ENCODE measurements at regions not wholly inside any gene's neighbourhood (a gene's known extent, or its start where the extent isn't known, plus 50 kb on each side); places are given as distances from the start of the nearest gene placed in this dataset.

- CTCF ChIA-PET = no interaction called here
- TF ChIP-seq CTCF (conservative IDR thresholded peaks at IDR 0.05; ENCODE audit: low read depth) = no peak
- DNase-seq (ENCODE audit: low spot score) = no peak
- POLR2A ChIA-PET (ENCODE audit: low non-redundant PET) = no interaction called here
- no peak overlapping the region for H3K27ac ChIP-seq
Measured at GRCh38 chr10:36157486-36157885, 515.4 kb upstream of the FZD8 start.

GRCh38 chr10:36148207-36148606 lies 506.1 kb upstream of the FZD8 start:
- CTCF ChIA-PET = no interaction called here
- DNase-seq (ENCODE audit: low spot score) = no peak
- H3K27ac ChIP-seq = no peak overlapping the region
- POLR2A ChIA-PET (ENCODE audit: low non-redundant PET) = no interaction called here
- TF ChIP-seq CTCF (conservative IDR thresholded peaks at IDR 0.05; ENCODE audit: low read depth) = no peak

- DNase-seq (ENCODE audit: low spot score) = no peak
- no peak overlapping the region for H3K27ac ChIP-seq
- ChIA-PET CTCF (interaction anchor here (0.6 kb wide), 1 partner anchor 973 kb away, joined by 3 read pairs; no protein-coding TSS in a partner anchor), POLR2A (ENCODE audit: low non-redundant PET) (no interaction called here)
- no peak for TF ChIP-seq CTCF (conservative IDR thresholded peaks at IDR 0.05; ENCODE audit: low read depth)
Measured at GRCh38 chr10:36147529-36147928, 505.4 kb upstream of the FZD8 start.

- TF ChIP-seq CTCF (conservative IDR thresholded peaks at IDR 0.05; ENCODE audit: low read depth) = no peak
- ChIA-PET CTCF (interaction anchor here (0.6 kb wide), 1 partner anchor 110 kb away, joined by 3 read pairs; no protein-coding TSS in a partner anchor), POLR2A (ENCODE audit: low non-redundant PET) (no interaction called here)
- H3K27ac ChIP-seq = no peak overlapping the region
- no peak for DNase-seq (ENCODE audit: low spot score)
Measured at GRCh38 chr10:36141856-36142560, 499.9 kb upstream of the FZD8 start.

GRCh38 chr10:36129051-36129450 lies 487.0 kb upstream of the FZD8 start:
- H3K27ac ChIP-seq = no peak overlapping the region
- DNase-seq (ENCODE audit: low spot score) = no peak
- no peak for TF ChIP-seq CTCF (conservative IDR thresholded peaks at IDR 0.05; ENCODE audit: low read depth)
- ChIA-PET CTCF (no interaction called here), POLR2A (ENCODE audit: low non-redundant PET) (no interaction called here)

GRCh38 chr10:36126076-36126475 lies 484.0 kb upstream of the FZD8 start:
- ChIA-PET CTCF (no interaction called here), POLR2A (ENCODE audit: low non-redundant PET) (no interaction called here)
- peak; percentile 52 for DNase-seq (ENCODE audit: low spot score)
- no peak for TF ChIP-seq CTCF (conservative IDR thresholded peaks at IDR 0.05; ENCODE audit: low read depth)
- H3K27ac ChIP-seq = no peak overlapping the region

All from RWPE1 (cell line).